NCI-H774 (cell line): ENCODE measurements at regions not wholly inside any gene's neighbourhood (a gene's known extent, or its start where the extent isn't known, plus 50 kb on each side); places are given as distances from the start of the nearest gene placed in this dataset.
"Not testable (repeated sequence)": the region's sequence is repeated elsewhere in the genome, so short reads cannot be mapped to it uniquely, and the experiment has no call there.

Experiments
- DNase-seq: peaks from one replicate; lab custom pipeline; 2025; lab: John Stamatoyannopoulos, UW

- DNase-seq: no peak
Measured at GRCh38 chr6:149237464-149237863, 80.0 kb upstream of the TAB2 start.

- DNase-seq: no peak
Measured at GRCh38 chr6:149239573-149240209, 77.8 kb upstream of the TAB2 start.

GRCh38 chr6:149242883-149243282 lies 74.6 kb upstream of the TAB2 start:
- no peak for DNase-seq

- no peak for DNase-seq
Measured at GRCh38 chr6:149244105-149244504, 73.4 kb upstream of the TAB2 start.

- no peak for DNase-seq
Measured at GRCh38 chr6:149246691-149247384, 70.7 kb upstream of the TAB2 start.

GRCh38 chr6:149247385-149247763 lies 70.1 kb upstream of the TAB2 start:
- no peak for DNase-seq

- not testable (repeated sequence) for DNase-seq
Measured at GRCh38 chr6:149248263-149248662, 69.2 kb upstream of the TAB2 start.

GRCh38 chr6:149248693-149249369 lies 68.7 kb upstream of the TAB2 start:
- peak; percentile 34 for DNase-seq

GRCh38 chr6:149249370-149250357 lies 67.8 kb upstream of the TAB2 start:
- DNase-seq: no peak

- no peak for DNase-seq
Measured at GRCh38 chr6:149250951-149251350, 66.6 kb upstream of the TAB2 start.

- no peak for DNase-seq
Measured at GRCh38 chr6:149252622-149253021, 64.9 kb upstream of the TAB2 start.

- no peak for DNase-seq
Measured at GRCh38 chr6:149254253-149254652, 63.3 kb upstream of the TAB2 start.

- no peak for DNase-seq
Measured at GRCh38 chr6:149259753-149260152, 57.8 kb upstream of the TAB2 start.

- DNase-seq: no peak
Measured at GRCh38 chr6:149260214-149260874, 57.2 kb upstream of the TAB2 start.

GRCh38 chr6:149261364-149262040 lies 56.0 kb upstream of the TAB2 start:
- no peak for DNase-seq

GRCh38 chr6:149263321-149263720 lies 54.2 kb upstream of the TAB2 start:
- no peak for DNase-seq

GRCh38 chr6:149264629-149265028 lies 52.9 kb upstream of the TAB2 start:
- peak; percentile 67 for DNase-seq

- DNase-seq: no peak
Measured at GRCh38 chr6:149265945-149266344, 51.6 kb upstream of the TAB2 start.

- no peak for DNase-seq
Measured at GRCh38 chr6:149266659-149267058, 50.9 kb upstream of the TAB2 start.

GRCh38 chr6:149267072-149267471 lies 50.4 kb upstream of the TAB2 start:
- no peak for DNase-seq

GRCh38 chr6:149267513-149268043 lies 49.9 kb upstream of the TAB2 start:
- no peak for DNase-seq
